Activated T-helper 17 cell treated with anti-CD3 and anti-CD28 coated beads, Interleukin-2, amount 50 U/mL, for 72 hours (primary cell): ENCODE measurements at regions not wholly inside any gene's neighbourhood (a gene's known extent, or its start where the extent isn't known, plus 50 kb on each side); places are given as distances from the start of the nearest gene placed in this dataset.

Experiments used
- ATAC-seq: fragments of 150-1000 bp; cut with Tn5 transposase; replicated peaks from 2 replicates; pipeline ENCODE4 v1.10.0; 2021; ENCODE audit warnings: mild to moderate bottlenecking, moderate library complexity
- H3K27ac Mint-ChIP-seq: one replicate; pipeline ENCODE4 v1.8.0; 2022; ENCODE audit warnings: mixed read lengths
- H3K27me3 Mint-ChIP-seq: one replicate; pipeline ENCODE4 v1.8.0; 2022; ENCODE audit warnings: mixed read lengths
- H3K36me3 Mint-ChIP-seq: one replicate; pipeline ENCODE4 v1.8.0; 2022; ENCODE audit warnings: low read depth, mild to moderate bottlenecking, mixed read lengths
- H3K4me1 Mint-ChIP-seq: one replicate; pipeline ENCODE4 v1.8.0; 2022; ENCODE audit warnings: mixed read lengths
- H3K4me3 Mint-ChIP-seq: one replicate; pipeline ENCODE4 v1.8.0; 2022; ENCODE audit warnings: mild to moderate bottlenecking, mixed read lengths
- H3K9me3 Mint-ChIP-seq: one replicate; pipeline ENCODE4 v1.8.0; 2022; ENCODE audit warnings: mixed read lengths

GRCh38 chr4:111221371-111221770, 598.5 kb upstream of the PITX2 start:
- Mint-ChIP-seq H3K4me3 (no peak overlapping the region), H3K36me3 (no peaks in the 10 kb centered on the region), H3K27ac (no peak overlapping the region), H3K9me3 (peaks cover 5% of the 10 kb centered on the region), H3K4me1 (no peaks in the 10 kb centered on the region), H3K27me3 (no peaks in the 10 kb centered on the region)
- no peak for ATAC-seq

GRCh38 chr4:111228396-111228795, 605.5 kb upstream of the PITX2 start:
- Mint-ChIP-seq H3K9me3 (peaks cover 19% of the 10 kb centered on the region), H3K4me3 (no peak overlapping the region), H3K36me3 (no peaks in the 10 kb centered on the region), H3K27ac (no peak overlapping the region), H3K4me1 (no peaks in the 10 kb centered on the region), H3K27me3 (no peaks in the 10 kb centered on the region)
- ATAC-seq: no peak

- no peaks in the 10 kb centered on the region for H3K4me1 Mint-ChIP-seq
- peaks cover 15% of the 10 kb centered on the region for H3K9me3 Mint-ChIP-seq
- H3K4me3 Mint-ChIP-seq: no peak overlapping the region
- ATAC-seq: no peak
- H3K27me3 Mint-ChIP-seq: no peaks in the 10 kb centered on the region
- no peaks in the 10 kb centered on the region for H3K36me3 Mint-ChIP-seq
- no peak overlapping the region for H3K27ac Mint-ChIP-seq
Measured at GRCh38 chr4:111228874-111229273, 606.0 kb upstream of the PITX2 start.

- no peak overlapping the region for H3K27ac Mint-ChIP-seq
- H3K4me3 Mint-ChIP-seq: no peak overlapping the region
- no peak for ATAC-seq
- no peaks in the 10 kb centered on the region for H3K27me3 Mint-ChIP-seq
- H3K4me1 Mint-ChIP-seq: no peaks in the 10 kb centered on the region
- peaks cover 14% of the 10 kb centered on the region for H3K9me3 Mint-ChIP-seq
- no peaks in the 10 kb centered on the region for H3K36me3 Mint-ChIP-seq
Measured at GRCh38 chr4:111230265-111230664, 607.4 kb upstream of the PITX2 start.

GRCh38 chr4:111231281-111231680, 608.4 kb upstream of the PITX2 start:
- Mint-ChIP-seq H3K27ac (no peak overlapping the region), H3K4me3 (no peak overlapping the region), H3K27me3 (no peaks in the 10 kb centered on the region), H3K4me1 (no peaks in the 10 kb centered on the region), H3K36me3 (no peaks in the 10 kb centered on the region), H3K9me3 (peaks cover 14% of the 10 kb centered on the region)
- ATAC-seq: no peak

GRCh38 chr4:111234939-111235338, 612.1 kb upstream of the PITX2 start:
- no peaks in the 10 kb centered on the region for H3K27me3 Mint-ChIP-seq
- no peaks in the 10 kb centered on the region for H3K4me1 Mint-ChIP-seq
- H3K9me3 Mint-ChIP-seq: peaks cover 7% of the 10 kb centered on the region
- H3K4me3 Mint-ChIP-seq: no peak overlapping the region
- ATAC-seq: no peak
- no peaks in the 10 kb centered on the region for H3K36me3 Mint-ChIP-seq
- no peak overlapping the region for H3K27ac Mint-ChIP-seq

- H3K4me3 Mint-ChIP-seq: no peak overlapping the region
- no peaks in the 10 kb centered on the region for H3K27me3 Mint-ChIP-seq
- H3K27ac Mint-ChIP-seq: no peak overlapping the region
- ATAC-seq: no peak
- H3K4me1 Mint-ChIP-seq: no peaks in the 10 kb centered on the region
- no peaks in the 10 kb centered on the region for H3K9me3 Mint-ChIP-seq
- no peaks in the 10 kb centered on the region for H3K36me3 Mint-ChIP-seq
Measured at GRCh38 chr4:111263836-111264235, 641.0 kb upstream of the PITX2 start.

GRCh38 chr4:111266937-111267336, 644.1 kb upstream of the PITX2 start:
- no peaks in the 10 kb centered on the region for H3K4me1 Mint-ChIP-seq
- H3K36me3 Mint-ChIP-seq: no peaks in the 10 kb centered on the region
- no peak for ATAC-seq
- no peaks in the 10 kb centered on the region for H3K9me3 Mint-ChIP-seq
- no peaks in the 10 kb centered on the region for H3K27me3 Mint-ChIP-seq
- H3K27ac Mint-ChIP-seq: no peak overlapping the region
- no peak overlapping the region for H3K4me3 Mint-ChIP-seq

- Mint-ChIP-seq H3K4me1 (no peaks in the 10 kb centered on the region), H3K9me3 (peaks cover 3% of the 10 kb centered on the region), H3K4me3 (no peak overlapping the region), H3K36me3 (no peaks in the 10 kb centered on the region), H3K27me3 (no peaks in the 10 kb centered on the region), H3K27ac (no peak overlapping the region)
- no peak for ATAC-seq
Measured at GRCh38 chr4:111267786-111268185, 644.9 kb upstream of the PITX2 start.

- Mint-ChIP-seq H3K36me3 (no peaks in the 10 kb centered on the region), H3K9me3 (peaks cover 5% of the 10 kb centered on the region), H3K4me1 (no peaks in the 10 kb centered on the region), H3K4me3 (no peak overlapping the region), H3K27ac (no peak overlapping the region), H3K27me3 (no peaks in the 10 kb centered on the region)
- no peak for ATAC-seq
Measured at GRCh38 chr4:111268769-111269414, 646.0 kb upstream of the PITX2 start.

GRCh38 chr4:111269439-111269838, 646.6 kb upstream of the PITX2 start:
- no peak for ATAC-seq
- H3K4me3 Mint-ChIP-seq: no peak overlapping the region
- H3K36me3 Mint-ChIP-seq: no peaks in the 10 kb centered on the region
- peaks cover 5% of the 10 kb centered on the region for H3K9me3 Mint-ChIP-seq
- H3K4me1 Mint-ChIP-seq: no peaks in the 10 kb centered on the region
- H3K27me3 Mint-ChIP-seq: no peaks in the 10 kb centered on the region
- no peak overlapping the region for H3K27ac Mint-ChIP-seq

GRCh38 chr4:111274060-111274459, 651.2 kb upstream of the PITX2 start:
- H3K36me3 Mint-ChIP-seq: no peaks in the 10 kb centered on the region
- no peaks in the 10 kb centered on the region for H3K27me3 Mint-ChIP-seq
- no peak for ATAC-seq
- H3K4me3 Mint-ChIP-seq: no peak overlapping the region
- no peak overlapping the region for H3K27ac Mint-ChIP-seq
- H3K4me1 Mint-ChIP-seq: no peaks in the 10 kb centered on the region
- peaks cover 5% of the 10 kb centered on the region for H3K9me3 Mint-ChIP-seq

GRCh38 chr4:111274486-111274885, 651.6 kb upstream of the PITX2 start:
- no peak for ATAC-seq
- no peak overlapping the region for H3K27ac Mint-ChIP-seq
- H3K36me3 Mint-ChIP-seq: no peaks in the 10 kb centered on the region
- H3K4me3 Mint-ChIP-seq: no peak overlapping the region
- H3K4me1 Mint-ChIP-seq: no peaks in the 10 kb centered on the region
- no peaks in the 10 kb centered on the region for H3K27me3 Mint-ChIP-seq
- H3K9me3 Mint-ChIP-seq: peaks cover 5% of the 10 kb centered on the region

GRCh38 chr4:111281219-111281618, 658.3 kb upstream of the PITX2 start:
- no peak for ATAC-seq
- Mint-ChIP-seq H3K4me3 (no peak overlapping the region), H3K27ac (no peak overlapping the region), H3K36me3 (no peaks in the 10 kb centered on the region), H3K27me3 (no peaks in the 10 kb centered on the region), H3K9me3 (no peaks in the 10 kb centered on the region), H3K4me1 (no peaks in the 10 kb centered on the region)

GRCh38 chr4:111282035-111282434, 659.2 kb upstream of the PITX2 start:
- Mint-ChIP-seq H3K4me1 (no peaks in the 10 kb centered on the region), H3K27ac (no peak overlapping the region), H3K27me3 (no peaks in the 10 kb centered on the region), H3K36me3 (no peaks in the 10 kb centered on the region), H3K4me3 (no peak overlapping the region), H3K9me3 (no peaks in the 10 kb centered on the region)
- no peak for ATAC-seq
